ENCODE measurements at regions not wholly inside any gene's neighbourhood (a gene's known extent, or its start where the extent isn't known, plus 50 kb on each side); places are given as distances from the start of the nearest gene placed in this dataset.

DNA sequence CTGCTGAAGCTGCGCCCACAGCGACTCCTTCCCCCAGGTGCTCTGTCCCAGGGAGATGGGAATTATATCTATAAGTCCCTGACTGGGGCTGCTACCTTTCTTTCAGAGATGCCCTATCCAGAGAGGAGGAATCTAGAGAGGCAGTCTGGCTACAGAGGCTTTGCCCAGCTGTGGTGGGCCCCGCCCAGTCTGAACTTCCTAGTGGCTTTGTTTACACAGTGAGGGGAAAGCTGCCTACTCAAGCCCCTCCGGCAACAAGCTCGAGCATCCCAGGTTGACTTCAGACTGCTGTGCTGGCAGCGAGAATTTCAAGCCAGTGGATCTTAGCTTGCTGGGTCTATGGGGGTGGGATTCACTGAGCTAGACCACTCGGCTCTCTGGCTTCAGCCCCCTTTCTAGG lies 152.5 kb upstream of the MAP3K7 start:
- Histone ChIP-seq H3K36me3 (ENCODE audit: insufficient read depth, low read length) (no peaks in the 10 kb centered on the region), H3K27me3 (ENCODE audit: insufficient read depth, low read depth, low read length) (no peaks in the 10 kb centered on the region), H3K27ac (ENCODE audit: low read length) (no peak overlapping the region), H3K79me2 (replicated peaks; ENCODE audit: insufficient read depth, low read length) (no peaks in the 10 kb centered on the region), H3K4me3 (ENCODE audit: low read length) (no peak overlapping the region), H3K4me2 (ENCODE audit: low read length) (no peak overlapping the region), H3K9me2 (ENCODE audit: insufficient read depth, low read length) (no peaks in the 10 kb centered on the region), H3K9ac (ENCODE audit: low read length) (no peak overlapping the region), H3K9me3 (ENCODE audit: low read length) (no peaks in the 10 kb centered on the region), H4K20me1 (ENCODE audit: insufficient read depth) (no peaks in the 10 kb centered on the region), H3F3A (ENCODE audit: insufficient read depth, low read length, poor library complexity, severe bottlenecking) (no peaks in the 10 kb centered on the region), H2AFZ (ENCODE audit: low read depth, low read length) (no peak overlapping the region)
- TF ChIP-seq EZH2 (IDR thresholded peaks at IDR 0.05; ENCODE audit: borderline replicate concordance, insufficient read depth, low read length, poor library complexity, severe bottlenecking) (no peak), SMC3 (conservative IDR thresholded peaks at IDR 0.05; ENCODE audit: poor library complexity) (no peak), EP300 (conservative IDR thresholded peaks at IDR 0.05; ENCODE audit: poor library complexity, severe bottlenecking) (no peak)
- TF ChIP-seq, protein P1, sequence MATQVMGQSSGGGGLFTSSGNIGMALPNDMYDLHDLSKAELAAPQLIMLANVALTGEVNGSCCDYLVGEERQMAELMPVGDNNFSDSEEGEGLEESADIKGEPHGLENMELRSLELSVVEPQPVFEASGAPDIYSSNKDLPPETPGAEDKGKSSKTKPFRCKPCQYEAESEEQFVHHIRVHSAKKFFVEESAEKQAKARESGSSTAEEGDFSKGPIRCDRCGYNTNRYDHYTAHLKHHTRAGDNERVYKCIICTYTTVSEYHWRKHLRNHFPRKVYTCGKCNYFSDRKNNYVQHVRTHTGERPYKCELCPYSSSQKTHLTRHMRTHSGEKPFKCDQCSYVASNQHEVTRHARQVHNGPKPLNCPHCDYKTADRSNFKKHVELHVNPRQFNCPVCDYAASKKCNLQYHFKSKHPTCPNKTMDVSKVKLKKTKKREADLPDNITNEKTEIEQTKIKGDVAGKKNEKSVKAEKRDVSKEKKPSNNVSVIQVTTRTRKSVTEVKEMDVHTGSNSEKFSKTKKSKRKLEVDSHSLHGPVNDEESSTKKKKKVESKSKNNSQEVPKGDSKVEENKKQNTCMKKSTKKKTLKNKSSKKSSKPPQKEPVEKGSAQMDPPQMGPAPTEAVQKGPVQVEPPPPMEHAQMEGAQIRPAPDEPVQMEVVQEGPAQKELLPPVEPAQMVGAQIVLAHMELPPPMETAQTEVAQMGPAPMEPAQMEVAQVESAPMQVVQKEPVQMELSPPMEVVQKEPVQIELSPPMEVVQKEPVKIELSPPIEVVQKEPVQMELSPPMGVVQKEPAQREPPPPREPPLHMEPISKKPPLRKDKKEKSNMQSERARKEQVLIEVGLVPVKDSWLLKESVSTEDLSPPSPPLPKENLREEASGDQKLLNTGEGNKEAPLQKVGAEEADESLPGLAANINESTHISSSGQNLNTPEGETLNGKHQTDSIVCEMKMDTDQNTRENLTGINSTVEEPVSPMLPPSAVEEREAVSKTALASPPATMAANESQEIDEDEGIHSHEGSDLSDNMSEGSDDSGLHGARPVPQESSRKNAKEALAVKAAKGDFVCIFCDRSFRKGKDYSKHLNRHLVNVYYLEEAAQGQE (IDR thresholded peaks at IDR 0.05; ENCODE audit: borderline replicate concordance) = no peak
- TF ChIP-seq, protein P2, sequence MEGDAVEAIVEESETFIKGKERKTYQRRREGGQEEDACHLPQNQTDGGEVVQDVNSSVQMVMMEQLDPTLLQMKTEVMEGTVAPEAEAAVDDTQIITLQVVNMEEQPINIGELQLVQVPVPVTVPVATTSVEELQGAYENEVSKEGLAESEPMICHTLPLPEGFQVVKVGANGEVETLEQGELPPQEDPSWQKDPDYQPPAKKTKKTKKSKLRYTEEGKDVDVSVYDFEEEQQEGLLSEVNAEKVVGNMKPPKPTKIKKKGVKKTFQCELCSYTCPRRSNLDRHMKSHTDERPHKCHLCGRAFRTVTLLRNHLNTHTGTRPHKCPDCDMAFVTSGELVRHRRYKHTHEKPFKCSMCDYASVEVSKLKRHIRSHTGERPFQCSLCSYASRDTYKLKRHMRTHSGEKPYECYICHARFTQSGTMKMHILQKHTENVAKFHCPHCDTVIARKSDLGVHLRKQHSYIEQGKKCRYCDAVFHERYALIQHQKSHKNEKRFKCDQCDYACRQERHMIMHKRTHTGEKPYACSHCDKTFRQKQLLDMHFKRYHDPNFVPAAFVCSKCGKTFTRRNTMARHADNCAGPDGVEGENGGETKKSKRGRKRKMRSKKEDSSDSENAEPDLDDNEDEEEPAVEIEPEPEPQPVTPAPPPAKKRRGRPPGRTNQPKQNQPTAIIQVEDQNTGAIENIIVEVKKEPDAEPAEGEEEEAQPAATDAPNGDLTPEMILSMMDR (IDR thresholded peaks at IDR 0.05; ENCODE audit: poor library complexity, severe bottlenecking) = no peak

DNA sequence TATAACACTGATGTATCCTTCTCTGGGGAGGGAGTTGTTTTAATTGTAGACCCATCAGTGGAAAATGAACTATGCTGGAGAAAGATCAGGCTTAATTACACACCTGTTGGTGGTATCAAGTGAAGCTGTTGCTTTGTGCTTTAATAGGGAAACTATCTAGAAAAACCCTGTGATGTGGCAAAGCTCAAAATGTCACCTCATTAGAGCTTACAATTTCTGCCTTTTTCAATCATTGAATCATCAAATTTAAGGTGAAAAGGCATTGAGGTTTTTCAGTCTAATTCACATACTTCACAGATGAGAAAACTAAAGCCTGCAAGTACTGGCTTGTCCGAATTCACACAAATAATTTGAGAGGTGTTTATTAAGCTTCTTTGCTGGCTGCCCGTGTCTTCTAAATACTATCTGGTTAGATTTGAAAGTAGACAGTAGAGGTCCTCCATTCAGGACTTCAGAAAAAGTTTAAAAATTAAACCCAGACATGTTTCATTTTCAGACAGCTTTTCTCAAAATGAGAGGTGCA lies 143.3 kb upstream of the MAP3K7 start:
- Histone ChIP-seq H3K27me3 (ENCODE audit: insufficient read depth, low read depth, low read length) (no peaks in the 10 kb centered on the region), H3K79me2 (replicated peaks; ENCODE audit: insufficient read depth, low read length) (no peaks in the 10 kb centered on the region), H3K36me3 (ENCODE audit: insufficient read depth, low read length) (no peaks in the 10 kb centered on the region), H3K9me2 (ENCODE audit: insufficient read depth, low read length) (no peaks in the 10 kb centered on the region), H3K4me2 (ENCODE audit: low read length) (no peak overlapping the region), H4K20me1 (ENCODE audit: insufficient read depth) (no peaks in the 10 kb centered on the region), H3K9ac (ENCODE audit: low read length) (no peak overlapping the region), H3K9me3 (ENCODE audit: low read length) (no peaks in the 10 kb centered on the region), H3F3A (ENCODE audit: insufficient read depth, low read length, poor library complexity, severe bottlenecking) (no peaks in the 10 kb centered on the region), H3K27ac (ENCODE audit: low read length) (no peak overlapping the region), H3K4me3 (ENCODE audit: low read length) (no peak overlapping the region), H2AFZ (ENCODE audit: low read depth, low read length) (no peak overlapping the region)
- TF ChIP-seq MXI1 (conservative IDR thresholded peaks at IDR 0.05; ENCODE audit: poor library complexity, severe bottlenecking) = no peak
- no peak for TF ChIP-seq RAD21 (conservative IDR thresholded peaks at IDR 0.05)
- TF ChIP-seq TAF1 (IDR thresholded peaks at IDR 0.05; ENCODE audit: low read depth) = no peak
- TF ChIP-seq SMC3 (conservative IDR thresholded peaks at IDR 0.05; ENCODE audit: poor library complexity) = no peak
- no peak for TF ChIP-seq EZH2 (IDR thresholded peaks at IDR 0.05; ENCODE audit: borderline replicate concordance, insufficient read depth, low read length, poor library complexity, severe bottlenecking)
- TF ChIP-seq EP300 (conservative IDR thresholded peaks at IDR 0.05; ENCODE audit: poor library complexity, severe bottlenecking) = no peak
- TF ChIP-seq, protein P2 (IDR thresholded peaks at IDR 0.05; ENCODE audit: poor library complexity, severe bottlenecking) = no peak
- TF ChIP-seq POLR2AphosphoS5 (IDR thresholded peaks at IDR 0.05) = no peak
- TF ChIP-seq, protein P1 (IDR thresholded peaks at IDR 0.05; ENCODE audit: borderline replicate concordance) = no peak
